ENCODE measurements at regions not wholly inside any gene's neighbourhood (a gene's known extent, or its start where the extent isn't known, plus 50 kb on each side); places are given as distances from the start of the nearest gene placed in this dataset.

- Histone ChIP-seq H2AFZ (ENCODE audit: insufficient read depth, low read depth, low read length, poor library complexity, severe bottlenecking) (no peak overlapping the region), H3K27ac (ENCODE audit: low read depth in 1 of 2, low read length in 2 of 2) (no peak overlapping the region)
- WGBS (ENCODE audit: insufficient coverage), result no CpG with 5 or more reads among the region's 1 CpG
Measured at GRCh38 chr3:67094774-67095173, 96.7 kb downstream of the KBTBD8 start.

GRCh38 chr3:67104388-67104787 lies 106.3 kb downstream of the KBTBD8 start:
- Histone ChIP-seq H4K20me1 (ENCODE audit: insufficient read depth, low read length) (no peaks in the 10 kb centered on the region), H3K27me3 (ENCODE audit: control insufficient read depth in 2 of 2, insufficient read depth in 2 of 2, low read length in 2 of 2) (no peaks in the 10 kb centered on the region), H3K4me1 (ENCODE audit: control insufficient read depth in 1 of 2, insufficient read depth in 2 of 2, low read length in 2 of 2) (no peaks in the 10 kb centered on the region), H3K9me3 (replicated peaks in 1 of 2; ENCODE audit: control insufficient read depth in 1 of 2, insufficient read depth in 1 of 2, low read length in 2 of 2) (no peaks in the 10 kb centered on the region), H3K4me2 (replicated peaks; ENCODE audit: extremely low read depth, low read length, poor library complexity, severe bottlenecking) (no peak overlapping the region), H3K79me2 (ENCODE audit: insufficient read depth, low read length) (no peaks in the 10 kb centered on the region), H2AFZ (ENCODE audit: insufficient read depth, low read depth, low read length, poor library complexity, severe bottlenecking) (no peak overlapping the region), H3K36me3 (replicated peaks in 1 of 2; ENCODE audit: control insufficient read depth in 1 of 2, insufficient read depth in 2 of 2, low read length in 2 of 2) (no peaks in the 10 kb centered on the region), H3K9ac (ENCODE audit: insufficient read depth, low read length, poor library complexity, severe bottlenecking) (no peak overlapping the region), H3K4me3 (replicated peaks in 1 of 3; ENCODE audit: low read depth in 2 of 3, low read length in 3 of 3) (no peak overlapping the region), H3K27ac (ENCODE audit: low read depth in 1 of 2, low read length in 2 of 2) (no peak overlapping the region)
- Mint-ChIP-seq H3K27ac (no peak overlapping the region), H3K36me3 (no peaks in the 10 kb centered on the region), H3K9me3 (no peaks in the 10 kb centered on the region), H3K27me3 (ENCODE audit: low read depth in 3 of 3) (peaks cover 1 to 2% (median 2%) of the 10 kb centered on the region in 3 donors), H3K4me1 (no peaks in the 10 kb centered on the region), H3K4me3 (peak overlapping the region in 1 of 2 donors; percentile 4)
- intact Hi-C loops (cut with micrococcal nuclease), result no loop called here
- DNase-seq, result no peak
- TF ChIP-seq CTCF (IDR thresholded peaks at IDR 0.05), result no peak

More at GRCh38 chr3:67094774-67095173, 96.7 kb downstream of the KBTBD8 start:
- no peak overlapping the region for H3K4me3 ChIP-seq (replicated peaks in 1 of 3; ENCODE audit: low read depth in 2 of 3, low read length in 3 of 3)
- no peaks in the 10 kb centered on the region for H3K79me2 ChIP-seq (ENCODE audit: insufficient read depth, low read length)
- intact Hi-C loops (cut with micrococcal nuclease), result no loop called here
- no peaks in the 10 kb centered on the region for H3K36me3 ChIP-seq (replicated peaks in 1 of 2; ENCODE audit: control insufficient read depth in 1 of 2, insufficient read depth in 2 of 2, low read length in 2 of 2)
- H3K27ac Mint-ChIP-seq, result no peak overlapping the region
- H3K4me1 Mint-ChIP-seq, result no peaks in the 10 kb centered on the region
- peaks cover 0 to 3% (median 0%) of the 10 kb centered on the region in 3 donors for H3K27me3 Mint-ChIP-seq (ENCODE audit: low read depth in 3 of 3)
- H4K20me1 ChIP-seq (ENCODE audit: insufficient read depth, low read length), result no peaks in the 10 kb centered on the region
- H3K9me3 Mint-ChIP-seq, result peaks cover 0 to 2% (median 0%) of the 10 kb centered on the region in 7 donors
- H3K27me3 ChIP-seq (ENCODE audit: control insufficient read depth in 2 of 2, insufficient read depth in 2 of 2, low read length in 2 of 2), result no peaks in the 10 kb centered on the region
- no peaks in the 10 kb centered on the region for H3K9me3 ChIP-seq (replicated peaks in 1 of 2; ENCODE audit: control insufficient read depth in 1 of 2, insufficient read depth in 1 of 2, low read length in 2 of 2)
- no peak for DNase-seq
- no peak overlapping the region for H3K4me3 Mint-ChIP-seq
- no peaks in the 10 kb centered on the region for H3K4me1 ChIP-seq (ENCODE audit: control insufficient read depth in 1 of 2, insufficient read depth in 2 of 2, low read length in 2 of 2)
- H3K36me3 Mint-ChIP-seq, result no peaks in the 10 kb centered on the region
- no peak overlapping the region for H3K4me2 ChIP-seq (replicated peaks; ENCODE audit: extremely low read depth, low read length, poor library complexity, severe bottlenecking)
- no peak overlapping the region for H3K9ac ChIP-seq (ENCODE audit: insufficient read depth, low read length, poor library complexity, severe bottlenecking)
- no peak for TF ChIP-seq CTCF (IDR thresholded peaks at IDR 0.05)

All from CD14-positive monocyte (primary cell).